H1 (cell line): ENCODE measurements at regions not wholly inside any gene's neighbourhood (a gene's known extent, or its start where the extent isn't known, plus 50 kb on each side); places are given as distances from the start of the nearest gene placed in this dataset.

Experiments used
- FOSL1 ChIP-seq: IDR thresholded peaks from 2 replicates; pipeline ENCODE4 v1.6.1; 2011; ENCODE audit warnings: mild to moderate bottlenecking, low read depth, low read length, moderate library complexity; ENCODE audit not compliant: insufficient read depth
- JUN ChIP-seq: IDR thresholded peaks from 2 replicates; pipeline ENCODE4 v1.6.1; 2011; ENCODE audit warnings: low read depth, mild to moderate bottlenecking, improper control_type of control experiment, low read length
- MAFK ChIP-seq: IDR thresholded peaks from 2 replicates; pipeline ENCODE4 v1.6.1; 2012; ENCODE audit warnings: low read depth, mild to moderate bottlenecking, improper control_type of control experiment, low read length
- PHF8 ChIP-seq: fragments of 200-600 bp; sonication (generic); conservative IDR thresholded peaks from 2 replicates; pipeline ENCODE4 v1.7.1; 2012; ENCODE audit warnings: low read depth, mild to moderate bottlenecking, inconsistent platforms, low read length, moderate library complexity
- SIRT6 ChIP-seq: IDR thresholded peaks from one replicate; pipeline ENCODE4 v1.7.1; 2012; ENCODE audit warnings: low read length, inconsistent platforms
- TEAD4 ChIP-seq: IDR thresholded peaks from 2 replicates; pipeline ENCODE4 v1.6.1; 2012; ENCODE audit warnings: low read depth, low read length, inconsistent platforms, mixed read lengths

- TF ChIP-seq FOSL1 (no peak), SIRT6 (no peak), JUN (no peak), TEAD4 (no peak), PHF8 (no peak), MAFK (no peak)
These were observed 132.0 kb downstream of the RFLNA start (continued) for GRCh38 chr12:124426594-124427555.
